ENCODE measurements at regions not wholly inside any gene's neighbourhood (a gene's known extent, or its start where the extent isn't known, plus 50 kb on each side); places are given as distances from the start of the nearest gene placed in this dataset.
"Not testable (repeated sequence)": the region's sequence is repeated elsewhere in the genome, so short reads cannot be mapped to it uniquely, and the experiment has no call there.

- no peak for FAIRE-seq
These were observed 354.2 kb downstream of the TMEM121 start for GRCh38 chr14:105880616-105881015.

- FAIRE-seq = no peak
These were observed 354.9 kb downstream of the TMEM121 start for GRCh38 chr14:105881021-105881930.

DNA sequence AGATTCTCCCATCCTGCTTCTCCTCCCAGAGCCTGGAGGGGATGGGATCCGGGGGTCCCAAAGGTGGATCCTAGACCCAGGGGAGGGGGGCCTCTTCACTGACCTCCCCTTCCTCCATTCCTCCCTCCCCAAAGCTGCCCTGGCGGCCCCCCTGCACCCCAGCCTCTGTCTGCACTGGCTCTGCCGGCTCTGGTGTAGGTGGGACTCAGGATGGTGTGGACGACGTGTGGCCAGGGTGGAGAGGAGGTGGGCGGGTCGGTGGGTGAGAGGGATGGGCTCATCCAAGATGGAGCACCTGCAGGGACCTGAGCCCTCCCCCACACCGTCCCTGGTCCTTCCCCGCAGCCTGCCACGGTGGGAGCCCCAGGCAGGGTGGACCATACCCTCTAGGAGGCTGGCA lies 355.6 kb downstream of the TMEM121 start:
- FAIRE-seq = not testable (repeated sequence)

GRCh38 chr14:105882626-105883025 lies 356.2 kb downstream of the TMEM121 start:
- FAIRE-seq = no peak

GRCh38 chr14:105883066-105884005 lies 357.0 kb downstream of the TMEM121 start:
- FAIRE-seq = no peak

- not testable (repeated sequence) for FAIRE-seq
These were observed 357.9 kb downstream of the TMEM121 start for GRCh38 chr14:105884192-105884807.

- no peak for FAIRE-seq
These were observed 358.5 kb downstream of the TMEM121 start for GRCh38 chr14:105884808-105885281.

GRCh38 chr14:105885561-105886320 lies 359.4 kb downstream of the TMEM121 start:
- FAIRE-seq = no peak

- FAIRE-seq = not testable (repeated sequence)
These were observed 360.4 kb downstream of the TMEM121 start for GRCh38 chr14:105886791-105887191.

- no peak for FAIRE-seq
These were observed 361.3 kb downstream of the TMEM121 start for GRCh38 chr14:105887692-105888091.

DNA sequence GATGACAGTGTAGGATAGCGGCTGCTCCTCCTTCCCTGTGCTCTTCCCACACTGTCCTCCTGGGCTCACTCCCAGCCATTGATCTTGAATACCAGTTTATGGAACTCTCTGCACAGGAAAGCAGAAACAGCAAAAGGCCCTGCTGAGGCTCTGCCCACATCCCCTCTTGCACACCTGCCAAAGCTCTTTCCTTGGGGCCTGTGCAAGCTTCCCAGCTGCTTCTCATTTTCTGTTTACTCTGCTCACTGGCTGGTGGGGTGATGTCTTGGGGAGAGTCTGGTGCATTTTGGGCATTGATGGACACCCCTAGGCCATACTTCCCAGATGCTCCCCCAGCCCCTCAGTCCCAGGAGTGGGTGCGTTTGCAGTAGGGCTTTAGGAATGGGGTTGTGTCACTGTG lies 361.8 kb downstream of the TMEM121 start:
- no peak for FAIRE-seq

- no peak for FAIRE-seq
These were observed 362.6 kb downstream of the TMEM121 start for GRCh38 chr14:105888784-105889665.

GRCh38 chr14:105889666-105890473 lies 363.5 kb downstream of the TMEM121 start:
- no peak for FAIRE-seq

DNA sequence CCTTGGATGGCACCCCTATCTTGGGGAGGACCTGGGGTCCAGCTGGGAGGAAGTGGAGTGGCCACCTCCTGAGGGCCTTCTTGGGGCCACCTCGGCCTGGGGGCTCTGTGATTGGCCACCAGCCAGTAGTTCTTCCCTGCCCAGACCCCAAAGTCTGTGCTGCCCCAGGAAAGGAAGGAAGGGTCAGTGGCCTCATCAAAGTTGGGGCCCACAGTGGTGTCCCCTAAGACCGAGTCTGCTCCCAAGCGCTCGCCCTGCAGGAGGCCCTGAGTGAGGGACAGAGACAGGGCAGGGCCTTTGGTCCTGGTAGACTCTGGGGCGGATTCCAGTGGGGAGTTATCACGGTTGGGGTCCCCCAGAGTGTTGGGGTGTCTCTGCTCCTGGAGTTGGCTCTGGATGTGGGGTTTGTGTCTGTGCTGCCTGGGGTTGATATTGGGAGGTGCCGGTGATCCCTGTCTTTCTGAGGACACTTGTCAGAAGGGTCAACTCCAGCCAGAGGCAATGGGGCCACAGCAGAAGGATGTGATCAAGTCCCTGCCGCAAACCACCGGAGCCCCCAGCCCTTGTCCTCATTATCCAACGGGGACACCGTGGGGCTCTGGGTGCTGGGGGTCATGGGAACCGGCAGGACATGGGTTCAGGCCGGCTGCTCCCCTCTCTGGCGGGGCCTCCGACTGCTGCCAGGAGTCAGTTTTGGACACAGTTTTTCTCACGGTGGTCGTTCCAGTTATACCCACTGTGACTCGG lies 364.3 kb downstream of the TMEM121 start:
- no peak for FAIRE-seq

DNA sequence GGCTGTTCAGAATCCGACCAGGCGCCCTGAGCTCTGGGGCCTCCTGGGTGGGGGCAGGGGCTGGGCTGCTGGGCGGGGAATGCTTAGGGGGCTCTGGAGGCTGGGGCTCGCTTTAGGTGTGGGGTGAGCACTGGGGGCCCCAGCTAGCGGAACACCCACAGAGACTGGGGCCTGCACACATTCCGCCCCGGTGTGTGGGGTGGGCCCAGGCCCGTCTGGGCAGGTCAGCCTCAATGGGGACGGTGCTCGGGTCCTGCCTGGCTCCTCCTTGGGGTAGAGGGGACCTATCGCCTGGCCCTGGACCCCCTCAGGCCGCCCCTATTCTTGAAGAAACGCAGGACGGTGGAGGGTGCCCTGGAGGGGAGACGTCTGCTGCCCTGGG lies 364.8 kb downstream of the TMEM121 start:
- no peak for FAIRE-seq

GRCh38 chr14:105891631-105892452 lies 365.5 kb downstream of the TMEM121 start:
- no peak for FAIRE-seq

- not testable (repeated sequence) for FAIRE-seq
These were observed 366.4 kb downstream of the TMEM121 start for GRCh38 chr14:105892453-105893441.
